GM12878 (cell line): ENCODE measurements at regions not wholly inside any gene's neighbourhood (a gene's known extent, or its start where the extent isn't known, plus 50 kb on each side); places are given as distances from the start of the nearest gene placed in this dataset.

ENCODE experiments used
- ATAC-seq: fragments of 200-7000 bp; cut with Tn5 transposase; 3 replicates; pipeline ENCODE4 v1.9.1; 2020; ENCODE audit warnings: mild to moderate bottlenecking, moderate library complexity
- BruUV-seq: library from RNA; stranded (reverse); fragments of 400-500 nt; replicated peaks from 2 replicates; lab custom pipeline; 2021; lab: Mats Ljungman, UMichigan
- CTCF ChIA-PET: fragments of 300-600 bp; sonication (Branson Sonifier 250); formaldehyde crosslinking; extraction: SDS; loops from one replicate; lab custom pipeline; 2021; ENCODE audit warnings: inconsistent platforms; lab: Yijun Ruan, JAX
- POLR2A ChIA-PET: fragments of 350-600 bp; formaldehyde crosslinking; extraction: SDS; loops from one replicate; lab custom pipeline; 2021; ENCODE audit warnings: inconsistent platforms; lab: Charles Lee
- RAD21 ChIA-PET: fragments of 300-600 bp; sonication (Branson Sonifier 250); formaldehyde crosslinking; loops from one replicate; lab custom pipeline; 2023; ENCODE audit warnings: antibody characterized with exemption; ENCODE audit not compliant: unreplicated experiment; lab: Charles Lee
- SMC1A ChIA-PET: fragments of 300-600 bp; sonication (Branson Sonifier 250); formaldehyde crosslinking; loops from one replicate; lab custom pipeline; 2023; ENCODE audit not compliant: unreplicated experiment, uncharacterized antibody; lab: Charles Lee
- DNase-seq: peaks from one replicate; pipeline ENCODE4 v3.0.0-alpha.2; 2011; ENCODE audit warnings: low read depth, low spot score
- FAIRE-seq: peaks from 3 replicates; lab custom pipeline; 2011; peaks lifted over from hg19 to GRCh38; lab: Jason Lieb, UNC
- H2AFZ ChIP-seq: 2 replicates; pipeline ENCODE4 v1.6.0; 2011; ENCODE audit warnings: low read depth, low read length, control low read depth; ENCODE audit not compliant: control insufficient read depth
- H3K27ac ChIP-seq: 2 replicates; pipeline ENCODE4 v1.5.1; 2011; ENCODE audit warnings: control low read depth; ENCODE audit not compliant: control insufficient read depth, insufficient read depth
- H3K27me3 ChIP-seq, 2 experiments: replicated peaks in 1 of 2; 2 replicates each; pipeline versions ENCODE4 v1.6.0 to v1.6.1; 2011; ENCODE audit warnings: low read length in 1 of 2; ENCODE audit not compliant: control insufficient read depth in 2 of 2, insufficient read depth in 2 of 2
- H3K36me3 ChIP-seq, 2 experiments: 2 replicates each; pipeline ENCODE4 v1.5.1; 2011; ENCODE audit warnings: low read length in 1 of 2; ENCODE audit not compliant: control insufficient read depth in 2 of 2, insufficient read depth in 2 of 2
- H3K4me1 ChIP-seq: 2 replicates; pipeline ENCODE4 v1.6.1; 2011; ENCODE audit warnings: mild to moderate bottlenecking, low read length, moderate library complexity, mixed read lengths; ENCODE audit not compliant: control insufficient read depth, insufficient read depth
- H3K4me2 ChIP-seq: 2 replicates; pipeline ENCODE4 v1.6.0; 2011; ENCODE audit warnings: control low read depth; ENCODE audit not compliant: control insufficient read depth, insufficient read depth
- H3K4me3 ChIP-seq: fragments of 200-600 bp; sonication (generic); 2 replicates; pipeline ENCODE4 v1.5.1; 2016
- H3K79me2 ChIP-seq: 2 replicates; pipeline ENCODE4 v1.6.0; 2011; ENCODE audit warnings: low read length; ENCODE audit not compliant: control insufficient read depth, insufficient read depth
- H3K9ac ChIP-seq: 2 replicates; pipeline ENCODE4 v1.8.0; 2011; ENCODE audit warnings: low read length, control low read depth, mixed read lengths; ENCODE audit not compliant: control insufficient read depth, insufficient read depth
- H3K9me3 ChIP-seq: replicated peaks from 3 replicates; pipeline ENCODE4 v1.5.1; 2011; ENCODE audit warnings: mild to moderate bottlenecking, low read length; ENCODE audit not compliant: control insufficient read depth, insufficient read depth
- H4K20me1 ChIP-seq: 2 replicates; pipeline ENCODE4 v1.6.0; 2011; ENCODE audit not compliant: control insufficient read depth, insufficient read depth
- BCL11A ChIP-seq: IDR thresholded peaks from 2 replicates; pipeline ENCODE4 v1.6.1; 2011; ENCODE audit warnings: low read depth, low read length
- CREM ChIP-seq: IDR thresholded peaks from 2 replicates; pipeline ENCODE4 v1.6.1; 2014; ENCODE audit warnings: antibody characterized with exemption, low read depth
- ETV6 ChIP-seq, 2 experiments: fragments of 450-650 bp in 1 of 2; IDR thresholded peaks in 1 of 2; conservative IDR thresholded peaks in 1 of 2; 2 replicates each; pipeline ENCODE4 v1.6.1; 2014; ENCODE audit warnings: antibody characterized with exemption in 1 of 2, borderline replicate concordance in 1 of 2, low read depth in 1 of 2, mild to moderate bottlenecking in 1 of 2, moderate library complexity in 1 of 2
- FOS ChIP-seq: IDR thresholded peaks from 3 replicates; pipeline ENCODE4 v1.6.1; 2011; ENCODE audit warnings: borderline replicate concordance; ENCODE audit not compliant: insufficient read length; ENCODE audit errors: extremely low read depth
- JUNB ChIP-seq: IDR thresholded peaks from 2 replicates; pipeline ENCODE4 v1.6.1; 2016; ENCODE audit warnings: antibody characterized with exemption, mild to moderate bottlenecking
- NBN ChIP-seq: fragments of 450-650 bp; IDR thresholded peaks from 2 replicates; pipeline ENCODE4 v1.6.1; 2016
- NR2C2 ChIP-seq: IDR thresholded peaks from 2 replicates; pipeline ENCODE4 v1.6.1; 2011; ENCODE audit warnings: borderline replicate concordance, low read depth; ENCODE audit not compliant: control insufficient read depth, insufficient read length
- STAT1 ChIP-seq: fragments of 450-650 bp; conservative IDR thresholded peaks from 2 replicates; pipeline ENCODE4 v1.6.1; 2014; ENCODE audit warnings: antibody characterized with exemption, mild to moderate bottlenecking
- ZNF207 ChIP-seq: fragments of 450-650 bp; IDR thresholded peaks from 2 replicates; pipeline ENCODE4 v1.6.1; 2014; ENCODE audit warnings: antibody characterized with exemption, mild to moderate bottlenecking, borderline replicate concordance
- ZNF622 ChIP-seq: fragments of 450-650 bp; IDR thresholded peaks from 2 replicates; pipeline ENCODE4 v1.6.1; 2017; ENCODE audit warnings: mild to moderate bottlenecking, inconsistent platforms
- WGBS: methylation state at CpG from one replicate; pipeline ENCODE4 v1.1.6; 2016; ENCODE audit warnings: low lambda C conversion rate; ENCODE audit not compliant: insufficient replicate concordance, insufficient coverage; ENCODE audit errors: missing lambda C conversion rate; 5-methylcytosine and 5-hydroxymethylcytosine counted together
- in situ Hi-C: fragments of 300-500 bp; cut with MboI; formaldehyde crosslinking; loops from 9 replicates; pipeline ENCODE4 v1.14.3; 2018; ENCODE audit warnings: mixed read lengths
- intact Hi-C: fragments of 100-400 bp; cut with micrococcal nuclease; formaldehyde crosslinking; loops from one replicate; pipeline ENCODE4 v1.14.2; 2022; ENCODE audit not compliant: unreplicated experiment
- TF ChIP-seq, protein P1 (sequence below): IDR thresholded peaks from 2 replicates; pipeline ENCODE4 v1.6.1; 2011; ENCODE audit warnings: borderline replicate concordance, low read depth, mild to moderate bottlenecking, moderate library complexity, low read length; ENCODE audit not compliant: insufficient read depth, poor library complexity, severe bottlenecking
- TF ChIP-seq, protein P2 (sequence below), 3 experiments: IDR thresholded peaks in 2 of 3; conservative IDR thresholded peaks in 1 of 3; 2 replicates each; pipeline ENCODE4 v1.5.1; 2011; ENCODE audit warnings: low read depth in 3 of 3, low read length in 3 of 3, mild to moderate bottlenecking in 3 of 3, control low read depth in 2 of 3, moderate library complexity in 2 of 3, inconsistent platforms in 1 of 3, mixed read lengths in 1 of 3; ENCODE audit not compliant: control insufficient read depth in 2 of 3, insufficient read depth in 1 of 3; ENCODE audit errors: extremely low read depth in 1 of 3
- TF ChIP-seq, protein P3 (sequence below): IDR thresholded peaks from 2 replicates; pipeline ENCODE4 v1.6.1; 2012; ENCODE audit warnings: low read length, inconsistent platforms
- TF ChIP-seq, protein P4 (sequence below): fragments of 450-650 bp; formaldehyde crosslinking; IDR thresholded peaks from 2 replicates; pipeline ENCODE4 v1.4.0; 2020; ENCODE audit warnings: mild to moderate bottlenecking, moderate library complexity

DNA sequence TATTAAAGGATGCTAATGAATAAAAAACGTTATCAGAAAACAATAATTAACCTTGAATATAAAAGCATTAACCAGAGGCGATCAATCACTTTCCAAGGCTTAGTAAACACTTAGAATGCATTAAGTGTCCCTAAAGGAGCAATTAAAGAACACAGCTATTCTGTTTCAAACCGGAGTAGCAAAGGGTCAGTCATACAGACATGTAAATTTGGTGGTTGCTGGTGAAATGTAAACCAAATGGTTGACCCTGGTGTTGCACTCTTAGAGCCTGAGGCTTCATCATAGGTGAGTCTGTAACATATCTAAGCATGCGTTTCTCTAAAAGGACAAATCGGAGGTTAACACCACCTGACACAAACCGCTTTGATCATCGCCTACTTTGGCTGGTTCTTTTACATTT, 1280.1 kb downstream of the TYW1 start:
- Histone ChIP-seq H3K4me3 (no peak overlapping the region), H2AFZ (no peak overlapping the region), H3K4me1 (no peaks in the 10 kb centered on the region), H3K9ac (no peak overlapping the region), H3K79me2 (no peaks in the 10 kb centered on the region), H3K27me3 (no peaks in the 10 kb centered on the region), H3K9me3 (no peaks in the 10 kb centered on the region; the same call in 2 of the 3 replicates), H4K20me1 (no peaks in the 10 kb centered on the region), H3K36me3 (no peaks in the 10 kb centered on the region), H3K27ac (no peak overlapping the region), H3K4me2 (no peak overlapping the region)
- in situ Hi-C loops = no loop called here
- RAD21 ChIA-PET = no interaction called here
- 56% methylated on average over 7 of the region's 7 CpGs for WGBS
- no TSS peak for BruUV-seq
- POLR2A ChIA-PET = no interaction called here
- no peak for DNase-seq
- ATAC-seq = no peak
- no peak for FAIRE-seq
- intact Hi-C loops = no loop called here
- no peak for TF ChIP-seq NBN
- TF ChIP-seq NR2C2 = no peak
- TF ChIP-seq JUNB = no peak
- no peak for TF ChIP-seq ETV6 (conservative IDR thresholded peaks at IDR 0.05 in 1 of 2, IDR thresholded peaks at IDR 0.05 in 1 of 2; ENCODE audit: borderline replicate concordance in 1 of 2, low read depth in 1 of 2)
- TF ChIP-seq, protein P1, sequence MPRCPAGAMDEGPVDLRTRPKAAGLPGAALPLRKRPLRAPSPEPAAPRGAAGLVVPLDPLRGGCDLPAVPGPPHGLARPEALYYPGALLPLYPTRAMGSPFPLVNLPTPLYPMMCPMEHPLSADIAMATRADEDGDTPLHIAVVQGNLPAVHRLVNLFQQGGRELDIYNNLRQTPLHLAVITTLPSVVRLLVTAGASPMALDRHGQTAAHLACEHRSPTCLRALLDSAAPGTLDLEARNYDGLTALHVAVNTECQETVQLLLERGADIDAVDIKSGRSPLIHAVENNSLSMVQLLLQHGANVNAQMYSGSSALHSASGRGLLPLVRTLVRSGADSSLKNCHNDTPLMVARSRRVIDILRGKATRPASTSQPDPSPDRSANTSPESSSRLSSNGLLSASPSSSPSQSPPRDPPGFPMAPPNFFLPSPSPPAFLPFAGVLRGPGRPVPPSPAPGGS = no peak
- no peak for TF ChIP-seq BCL11A
- no peak for TF ChIP-seq FOS
- no peak for TF ChIP-seq CREM
- no peak for TF ChIP-seq STAT1
- TF ChIP-seq, protein P2, sequence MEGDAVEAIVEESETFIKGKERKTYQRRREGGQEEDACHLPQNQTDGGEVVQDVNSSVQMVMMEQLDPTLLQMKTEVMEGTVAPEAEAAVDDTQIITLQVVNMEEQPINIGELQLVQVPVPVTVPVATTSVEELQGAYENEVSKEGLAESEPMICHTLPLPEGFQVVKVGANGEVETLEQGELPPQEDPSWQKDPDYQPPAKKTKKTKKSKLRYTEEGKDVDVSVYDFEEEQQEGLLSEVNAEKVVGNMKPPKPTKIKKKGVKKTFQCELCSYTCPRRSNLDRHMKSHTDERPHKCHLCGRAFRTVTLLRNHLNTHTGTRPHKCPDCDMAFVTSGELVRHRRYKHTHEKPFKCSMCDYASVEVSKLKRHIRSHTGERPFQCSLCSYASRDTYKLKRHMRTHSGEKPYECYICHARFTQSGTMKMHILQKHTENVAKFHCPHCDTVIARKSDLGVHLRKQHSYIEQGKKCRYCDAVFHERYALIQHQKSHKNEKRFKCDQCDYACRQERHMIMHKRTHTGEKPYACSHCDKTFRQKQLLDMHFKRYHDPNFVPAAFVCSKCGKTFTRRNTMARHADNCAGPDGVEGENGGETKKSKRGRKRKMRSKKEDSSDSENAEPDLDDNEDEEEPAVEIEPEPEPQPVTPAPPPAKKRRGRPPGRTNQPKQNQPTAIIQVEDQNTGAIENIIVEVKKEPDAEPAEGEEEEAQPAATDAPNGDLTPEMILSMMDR (IDR thresholded peaks at IDR 0.05 in 2 of 3, conservative IDR thresholded peaks at IDR 0.05 in 1 of 3; ENCODE audit: control insufficient read depth in 2 of 3, extremely low read depth in 1 of 3, insufficient read depth in 1 of 3, low read depth in 3 of 3, low read length in 3 of 3) = no peak
- TF ChIP-seq, protein P3, sequence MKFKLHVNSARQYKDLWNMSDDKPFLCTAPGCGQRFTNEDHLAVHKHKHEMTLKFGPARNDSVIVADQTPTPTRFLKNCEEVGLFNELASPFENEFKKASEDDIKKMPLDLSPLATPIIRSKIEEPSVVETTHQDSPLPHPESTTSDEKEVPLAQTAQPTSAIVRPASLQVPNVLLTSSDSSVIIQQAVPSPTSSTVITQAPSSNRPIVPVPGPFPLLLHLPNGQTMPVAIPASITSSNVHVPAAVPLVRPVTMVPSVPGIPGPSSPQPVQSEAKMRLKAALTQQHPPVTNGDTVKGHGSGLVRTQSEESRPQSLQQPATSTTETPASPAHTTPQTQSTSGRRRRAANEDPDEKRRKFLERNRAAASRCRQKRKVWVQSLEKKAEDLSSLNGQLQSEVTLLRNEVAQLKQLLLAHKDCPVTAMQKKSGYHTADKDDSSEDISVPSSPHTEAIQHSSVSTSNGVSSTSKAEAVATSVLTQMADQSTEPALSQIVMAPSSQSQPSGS = no peak
- no peak for TF ChIP-seq ZNF622
- TF ChIP-seq, protein P4, sequence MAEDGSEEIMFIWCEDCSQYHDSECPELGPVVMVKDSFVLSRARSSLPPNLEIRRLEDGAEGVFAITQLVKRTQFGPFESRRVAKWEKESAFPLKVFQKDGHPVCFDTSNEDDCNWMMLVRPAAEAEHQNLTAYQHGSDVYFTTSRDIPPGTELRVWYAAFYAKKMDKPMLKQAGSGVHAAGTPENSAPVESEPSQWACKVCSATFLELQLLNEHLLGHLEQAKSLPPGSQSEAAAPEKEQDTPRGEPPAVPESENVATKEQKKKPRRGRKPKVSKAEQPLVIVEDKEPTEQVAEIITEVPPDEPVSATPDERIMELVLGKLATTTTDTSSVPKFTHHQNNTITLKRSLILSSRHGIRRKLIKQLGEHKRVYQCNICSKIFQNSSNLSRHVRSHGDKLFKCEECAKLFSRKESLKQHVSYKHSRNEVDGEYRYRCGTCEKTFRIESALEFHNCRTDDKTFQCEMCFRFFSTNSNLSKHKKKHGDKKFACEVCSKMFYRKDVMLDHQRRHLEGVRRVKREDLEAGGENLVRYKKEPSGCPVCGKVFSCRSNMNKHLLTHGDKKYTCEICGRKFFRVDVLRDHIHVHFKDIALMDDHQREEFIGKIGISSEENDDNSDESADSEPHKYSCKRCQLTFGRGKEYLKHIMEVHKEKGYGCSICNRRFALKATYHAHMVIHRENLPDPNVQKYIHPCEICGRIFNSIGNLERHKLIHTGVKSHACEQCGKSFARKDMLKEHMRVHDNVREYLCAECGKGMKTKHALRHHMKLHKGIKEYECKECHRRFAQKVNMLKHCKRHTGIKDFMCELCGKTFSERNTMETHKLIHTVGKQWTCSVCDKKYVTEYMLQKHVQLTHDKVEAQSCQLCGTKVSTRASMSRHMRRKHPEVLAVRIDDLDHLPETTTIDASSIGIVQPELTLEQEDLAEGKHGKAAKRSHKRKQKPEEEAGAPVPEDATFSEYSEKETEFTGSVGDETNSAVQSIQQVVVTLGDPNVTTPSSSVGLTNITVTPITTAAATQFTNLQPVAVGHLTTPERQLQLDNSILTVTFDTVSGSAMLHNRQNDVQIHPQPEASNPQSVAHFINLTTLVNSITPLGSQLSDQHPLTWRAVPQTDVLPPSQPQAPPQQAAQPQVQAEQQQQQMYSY = no peak
- TF ChIP-seq ZNF207 = no peak
- CTCF ChIA-PET = no interaction called here
- SMC1A ChIA-PET = no interaction called here
